Right atrium auricular region (tissue), 2 donors: ENCODE measurements at regions not wholly inside any gene's neighbourhood (a gene's known extent, or its start where the extent isn't known, plus 50 kb on each side); places are given as distances from the start of the nearest gene placed in this dataset.

Experiments used
- DNase-seq: peaks from one replicate; pipeline ENCODE4 v3.0.0-alpha.2; 2019; ENCODE audit warnings: low spot score
- H3K27ac ChIP-seq, 2 donors: fragments of 200-600 bp; sonication (generic); 1 replicate in 1 of 2; 2 replicates in 1 of 2; pipeline ENCODE4 v1.5.1; 2016 to 2019
- H3K27me3 ChIP-seq, 2 donors: fragments of 200-600 bp; sonication (generic); one replicate each; pipeline versions ENCODE4 v1.5.1 to v1.6.0; 2017 to 2019
- H3K36me3 ChIP-seq: fragments of 200-600 bp; sonication (generic); one replicate; pipeline ENCODE4 v1.5.1; 2016
- H3K4me1 ChIP-seq, 2 donors: fragments of 200-600 bp; sonication (generic); one replicate each; pipeline versions ENCODE4 v1.5.1 to v1.6.0; 2017 to 2019
- H3K4me3 ChIP-seq, 2 donors: fragments of 200-600 bp; sonication (generic); 1 replicate in 1 of 2; 2 replicates in 1 of 2; pipeline ENCODE4 v1.5.1; 2017 to 2019; ENCODE audit warnings: mild to moderate bottlenecking in 1 of 2, moderate library complexity in 1 of 2
- H3K9me3 ChIP-seq, 2 donors: fragments of 200-600 bp; sonication (generic); one replicate each; pipeline ENCODE4 v1.5.1; 2019
- TF ChIP-seq, protein P1 (sequence below), 2 donors: fragments of 200-600 bp; sonication (generic); IDR thresholded peaks; one replicate each; pipeline ENCODE4 v1.5.1; 2019; ENCODE audit warnings: antibody characterized with exemption in 2 of 2

DNA sequence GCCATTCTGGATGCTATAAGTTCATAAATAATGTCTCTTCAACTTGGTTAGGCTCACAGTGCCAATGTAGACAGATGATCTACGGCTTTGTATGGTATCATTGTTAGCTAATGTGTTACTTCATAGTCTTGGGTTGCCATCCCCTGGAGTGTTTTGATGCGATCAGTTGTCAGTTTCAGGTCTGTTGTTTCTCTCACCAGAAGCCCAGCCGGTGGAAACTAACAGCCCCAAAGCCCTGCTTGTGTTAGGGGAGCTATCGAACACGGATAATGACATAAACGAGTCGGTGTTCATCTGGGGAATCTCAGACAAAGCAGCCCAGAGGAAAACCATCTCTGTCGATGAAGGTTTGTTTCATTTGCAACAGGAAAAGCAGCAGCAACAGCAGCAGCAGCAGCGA is 107.4 kb upstream of the ANKFN1 start:
- H3K4me3 ChIP-seq = no peak overlapping the region
- H3K27me3 ChIP-seq = no peaks in the 10 kb centered on the region
- no peak for DNase-seq
- H3K36me3 ChIP-seq = no peaks in the 10 kb centered on the region
- no peak overlapping the region for H3K27ac ChIP-seq
- TF ChIP-seq, protein P1, sequence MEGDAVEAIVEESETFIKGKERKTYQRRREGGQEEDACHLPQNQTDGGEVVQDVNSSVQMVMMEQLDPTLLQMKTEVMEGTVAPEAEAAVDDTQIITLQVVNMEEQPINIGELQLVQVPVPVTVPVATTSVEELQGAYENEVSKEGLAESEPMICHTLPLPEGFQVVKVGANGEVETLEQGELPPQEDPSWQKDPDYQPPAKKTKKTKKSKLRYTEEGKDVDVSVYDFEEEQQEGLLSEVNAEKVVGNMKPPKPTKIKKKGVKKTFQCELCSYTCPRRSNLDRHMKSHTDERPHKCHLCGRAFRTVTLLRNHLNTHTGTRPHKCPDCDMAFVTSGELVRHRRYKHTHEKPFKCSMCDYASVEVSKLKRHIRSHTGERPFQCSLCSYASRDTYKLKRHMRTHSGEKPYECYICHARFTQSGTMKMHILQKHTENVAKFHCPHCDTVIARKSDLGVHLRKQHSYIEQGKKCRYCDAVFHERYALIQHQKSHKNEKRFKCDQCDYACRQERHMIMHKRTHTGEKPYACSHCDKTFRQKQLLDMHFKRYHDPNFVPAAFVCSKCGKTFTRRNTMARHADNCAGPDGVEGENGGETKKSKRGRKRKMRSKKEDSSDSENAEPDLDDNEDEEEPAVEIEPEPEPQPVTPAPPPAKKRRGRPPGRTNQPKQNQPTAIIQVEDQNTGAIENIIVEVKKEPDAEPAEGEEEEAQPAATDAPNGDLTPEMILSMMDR (IDR thresholded peaks at IDR 0.05) = no peak
- no peaks in the 10 kb centered on the region for H3K4me1 ChIP-seq
- no peaks in the 10 kb centered on the region for H3K9me3 ChIP-seq

DNA sequence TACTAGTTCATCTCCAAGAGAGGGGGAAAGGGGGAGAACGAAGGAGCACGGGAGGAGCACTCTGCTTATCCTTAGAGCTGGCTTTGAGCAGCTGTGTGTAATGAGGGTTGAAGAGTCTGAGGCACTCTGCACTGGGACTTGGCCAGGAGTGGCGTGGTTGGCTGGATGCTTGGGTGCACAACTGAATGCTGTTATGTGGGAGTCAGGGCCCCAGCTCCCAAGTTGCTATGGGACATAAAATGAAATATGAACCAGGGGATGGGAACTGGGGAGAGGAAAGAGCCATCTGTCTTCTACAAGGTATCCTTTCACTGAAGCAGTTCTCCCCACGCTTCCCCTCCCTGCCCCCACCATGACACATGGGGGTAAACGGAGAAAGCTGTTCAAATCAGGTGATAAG is 105.9 kb upstream of the ANKFN1 start:
- no peak for DNase-seq
- H3K9me3 ChIP-seq = peaks cover 0 to 4% of the 10 kb centered on the region in 2 donors
- TF ChIP-seq, protein P1 (IDR thresholded peaks at IDR 0.05) = no peak

DNA sequence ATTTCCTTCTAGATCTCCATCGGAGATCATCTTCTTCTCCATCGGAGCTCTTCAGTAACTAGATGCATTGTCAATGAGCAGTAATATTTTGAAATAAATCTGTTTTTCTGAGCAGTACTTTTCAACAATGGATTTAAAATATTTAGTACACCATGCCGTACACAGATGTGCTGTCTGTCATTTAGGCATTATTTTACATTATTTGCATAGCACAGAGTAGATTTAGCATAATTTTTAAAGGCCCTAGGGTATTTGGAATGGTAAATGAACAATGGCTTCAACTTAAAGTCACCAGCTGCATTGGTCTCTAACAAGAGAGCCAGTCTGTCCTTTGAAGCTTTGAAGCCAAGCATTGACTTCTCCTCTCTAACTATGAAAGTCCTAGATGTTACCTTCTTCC is 95.4 kb upstream of the ANKFN1 start:
- peaks cover 0 to 2% of the 10 kb centered on the region in 2 donors for H3K9me3 ChIP-seq
- TF ChIP-seq, protein P1 (IDR thresholded peaks at IDR 0.05) = no peak
- no peak overlapping the region for H3K27ac ChIP-seq
- no peaks in the 10 kb centered on the region for H3K36me3 ChIP-seq
- H3K4me3 ChIP-seq = no peak overlapping the region
- H3K4me1 ChIP-seq = no peaks in the 10 kb centered on the region
- H3K27me3 ChIP-seq = no peaks in the 10 kb centered on the region
- no peak for DNase-seq

More for the DNA sequence above, 105.9 kb upstream of the ANKFN1 start:
- H3K27ac ChIP-seq = no peak overlapping the region
- no peak overlapping the region for H3K4me3 ChIP-seq
- H3K27me3 ChIP-seq = no peaks in the 10 kb centered on the region
- no peaks in the 10 kb centered on the region for H3K36me3 ChIP-seq
- no peaks in the 10 kb centered on the region for H3K4me1 ChIP-seq

DNA sequence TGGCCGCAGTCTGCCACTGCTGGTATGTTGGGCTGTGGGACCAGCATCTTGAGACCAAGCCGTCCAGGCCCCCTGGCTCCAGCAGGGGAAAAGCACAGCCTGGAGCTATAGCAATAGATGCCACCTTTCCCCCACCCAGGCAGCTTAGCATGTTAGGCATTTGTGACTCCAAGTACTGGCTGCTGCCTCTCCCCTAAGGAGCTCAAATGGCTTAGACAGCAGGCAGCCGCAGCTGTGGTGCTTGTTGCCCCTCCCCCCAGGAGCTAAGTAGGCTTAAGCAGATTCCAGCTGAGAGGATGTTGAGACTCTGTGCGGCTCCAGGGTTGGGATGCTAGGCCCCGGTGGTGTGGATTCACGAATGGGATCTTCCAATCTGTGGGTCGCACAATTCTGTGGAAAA is 88.8 kb upstream of the ANKFN1 start:
- no peak for DNase-seq
- no peaks in the 10 kb centered on the region for H3K36me3 ChIP-seq
- TF ChIP-seq, protein P1 (IDR thresholded peaks at IDR 0.05) = no peak

DNA sequence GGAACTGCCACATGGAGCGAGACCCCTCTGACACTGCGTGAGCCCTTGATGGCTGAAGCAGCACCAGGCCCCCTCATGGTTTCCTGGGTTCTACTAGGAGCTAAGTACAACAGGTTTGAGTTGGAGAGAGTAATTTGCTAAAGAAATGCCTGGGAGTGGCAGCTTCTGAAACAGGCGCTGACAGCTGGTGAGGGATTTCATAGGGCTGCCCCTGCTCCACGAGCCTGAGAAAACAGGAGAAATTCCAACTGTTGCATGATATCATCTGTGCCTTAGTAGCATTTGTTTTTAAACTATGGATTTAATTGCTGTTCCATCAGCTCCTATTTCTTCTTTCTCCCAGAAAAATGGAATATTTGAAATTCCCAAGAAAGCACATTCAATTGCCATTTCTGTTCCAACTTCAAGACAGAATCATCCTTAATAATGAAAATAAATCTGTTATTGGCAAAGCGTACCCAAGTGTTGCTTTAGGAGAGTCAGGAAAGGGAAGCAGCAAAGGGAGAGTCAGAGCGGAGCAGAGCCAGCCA is 78.8 kb upstream of the ANKFN1 start:
- no peaks in the 10 kb centered on the region for H3K36me3 ChIP-seq
- H3K4me3 ChIP-seq = no peak overlapping the region
- no peaks in the 10 kb centered on the region for H3K27me3 ChIP-seq
- TF ChIP-seq, protein P1 (IDR thresholded peaks at IDR 0.05) = no peak
- DNase-seq = no peak
- no peaks in the 10 kb centered on the region for H3K4me1 ChIP-seq
- H3K27ac ChIP-seq = no peak overlapping the region
- no peaks in the 10 kb centered on the region for H3K9me3 ChIP-seq

More for the DNA sequence above, 88.8 kb upstream of the ANKFN1 start:
- H3K27ac ChIP-seq = no peak overlapping the region
- peaks cover 0 to 7% of the 10 kb centered on the region in 2 donors for H3K9me3 ChIP-seq
- no peak overlapping the region for H3K4me3 ChIP-seq
- no peaks in the 10 kb centered on the region for H3K27me3 ChIP-seq
- H3K4me1 ChIP-seq = no peaks in the 10 kb centered on the region

DNA sequence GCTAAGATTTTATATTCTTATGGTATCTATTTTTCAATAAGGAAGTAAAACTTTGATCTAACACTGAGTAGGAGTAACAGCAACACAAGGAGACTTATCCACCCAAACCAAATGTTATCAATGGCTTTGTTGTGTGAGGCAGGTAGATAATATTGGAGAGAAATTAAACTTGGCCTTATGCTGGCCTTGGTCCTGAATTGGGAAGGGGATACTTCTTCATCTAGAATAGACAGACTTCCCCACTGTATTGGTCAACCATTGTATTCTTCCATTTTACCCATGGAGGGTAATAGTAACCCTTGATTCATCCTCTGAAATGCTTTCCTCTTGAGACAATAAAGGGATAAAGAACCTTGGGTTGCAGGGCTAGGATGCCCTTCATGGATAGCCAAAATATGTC is 76.3 kb upstream of the ANKFN1 start:
- H3K4me1 ChIP-seq = no peaks in the 10 kb centered on the region
- H3K36me3 ChIP-seq = no peaks in the 10 kb centered on the region
- no peaks in the 10 kb centered on the region for H3K9me3 ChIP-seq
- no peak overlapping the region for H3K4me3 ChIP-seq
- TF ChIP-seq, protein P1 (IDR thresholded peaks at IDR 0.05) = no peak
- H3K27me3 ChIP-seq = no peaks in the 10 kb centered on the region
- no peak overlapping the region for H3K27ac ChIP-seq
- no peak for DNase-seq
